ENCODE measurements at regions not wholly inside any gene's neighbourhood (a gene's known extent, or its start where the extent isn't known, plus 50 kb on each side); places are given as distances from the start of the nearest gene placed in this dataset.

GRCh38 chr3:35187908-35188307 lies 451.4 kb upstream of the ARPP21 start:
- ATAC-seq (ENCODE audit: low read depth) (no peak), DNase-seq (no peak)
- no peaks in the 10 kb centered on the region for H3K27me3 Mint-ChIP-seq
- Histone ChIP-seq H3K27ac (ENCODE audit: low read length in 2 of 2) (no peak overlapping the region), H3K27me3 (replicated peaks in 1 of 4; ENCODE audit: control extremely low read depth in 1 of 4, control insufficient read depth in 3 of 4, insufficient read depth in 4 of 4, low read length in 3 of 4) (no peaks in the 10 kb centered on the region), H4K20me1 (ENCODE audit: control insufficient read depth, insufficient read depth, low read length, poor library complexity, severe bottlenecking) (no peaks in the 10 kb centered on the region), H3K4me1 (ENCODE audit: control insufficient read depth in 2 of 2, insufficient read depth in 2 of 2, low read length in 2 of 2) (no peaks in the 10 kb centered on the region), H3K79me2 (ENCODE audit: control insufficient read depth, insufficient read depth, low read length) (no peaks in the 10 kb centered on the region), H3K36me3 (replicated peaks in 1 of 2; ENCODE audit: control extremely low read depth in 1 of 2, control insufficient read depth in 1 of 2, extremely low read depth in 1 of 2, insufficient read depth in 2 of 2, low read length in 1 of 2) (no peaks in the 10 kb centered on the region), H3K9me3 (ENCODE audit: control extremely low read depth in 1 of 3, control insufficient read depth in 2 of 3, insufficient read depth in 1 of 3, low read length in 2 of 3) (no peaks in the 10 kb centered on the region), H3K4me2 (replicated peaks; ENCODE audit: low read depth, low read length, poor library complexity, severe bottlenecking) (no peak overlapping the region), H3K9ac (ENCODE audit: low read length) (no peak overlapping the region), H2AFZ (ENCODE audit: insufficient read depth, low read depth, low read length, poor library complexity, severe bottlenecking) (no peak overlapping the region), H3K4me3 (ENCODE audit: control extremely low read depth in 1 of 5, extremely low read depth in 1 of 5, insufficient read depth in 1 of 5, low read depth in 2 of 5, low read length in 4 of 5) (no peak overlapping the region)
- no CpG with 5 or more reads among the region's 1 CpG for WGBS (ENCODE audit: insufficient coverage)
- H3K9me3 Mint-ChIP-seq (ENCODE audit: insufficient read depth), result peaks cover 1% of the 10 kb centered on the region
- TF ChIP-seq EZH2 (IDR thresholded peaks at IDR 0.05; ENCODE audit: borderline replicate concordance, insufficient read depth, low read depth, low read length, poor library complexity, severe bottlenecking) (no peak), CTCF (IDR thresholded peaks at IDR 0.05) (no peak)
- H3K27ac Mint-ChIP-seq, result no peak overlapping the region
- intact Hi-C loops (cut with micrococcal nuclease), result no loop called here
- no peaks in the 10 kb centered on the region for H3K4me1 Mint-ChIP-seq
- CTCF ChIA-PET, result no interaction called here
- POLR2A ChIA-PET, result no interaction called here
- no peak overlapping the region for H3K4me3 Mint-ChIP-seq

- Mint-ChIP-seq H3K27ac (no peak overlapping the region), H3K4me1 (no peaks in the 10 kb centered on the region), H3K27me3 (no peaks in the 10 kb centered on the region), H3K4me3 (no peak overlapping the region), H3K9me3 (ENCODE audit: insufficient read depth) (peaks cover 2% of the 10 kb centered on the region)
- Histone ChIP-seq H3K79me2 (ENCODE audit: control insufficient read depth, insufficient read depth, low read length) (no peaks in the 10 kb centered on the region), H3K27me3 (replicated peaks in 1 of 4; ENCODE audit: control extremely low read depth in 1 of 4, control insufficient read depth in 3 of 4, insufficient read depth in 4 of 4, low read length in 3 of 4) (no peaks in the 10 kb centered on the region), H3K4me1 (ENCODE audit: control insufficient read depth in 2 of 2, insufficient read depth in 2 of 2, low read length in 2 of 2) (no peaks in the 10 kb centered on the region), H3K4me3 (ENCODE audit: control extremely low read depth in 1 of 5, extremely low read depth in 1 of 5, insufficient read depth in 1 of 5, low read depth in 2 of 5, low read length in 4 of 5) (no peak overlapping the region), H4K20me1 (ENCODE audit: control insufficient read depth, insufficient read depth, low read length, poor library complexity, severe bottlenecking) (no peaks in the 10 kb centered on the region), H3K4me2 (replicated peaks; ENCODE audit: low read depth, low read length, poor library complexity, severe bottlenecking) (no peak overlapping the region), H3K27ac (ENCODE audit: low read length in 2 of 2) (no peak overlapping the region), H3K9ac (ENCODE audit: low read length) (no peak overlapping the region), H3K36me3 (replicated peaks in 1 of 2; ENCODE audit: control extremely low read depth in 1 of 2, control insufficient read depth in 1 of 2, extremely low read depth in 1 of 2, insufficient read depth in 2 of 2, low read length in 1 of 2) (no peaks in the 10 kb centered on the region), H3K9me3 (ENCODE audit: control extremely low read depth in 1 of 3, control insufficient read depth in 2 of 3, insufficient read depth in 1 of 3, low read length in 2 of 3) (no peaks in the 10 kb centered on the region), H2AFZ (ENCODE audit: insufficient read depth, low read depth, low read length, poor library complexity, severe bottlenecking) (no peak overlapping the region)
- DNase-seq (no peak), ATAC-seq (ENCODE audit: low read depth) (no peak)
- CTCF ChIA-PET, result no interaction called here
- no peak for TF ChIP-seq CTCF (IDR thresholded peaks at IDR 0.05)
- TF ChIP-seq EZH2 (IDR thresholded peaks at IDR 0.05; ENCODE audit: borderline replicate concordance, insufficient read depth, low read depth, low read length, poor library complexity, severe bottlenecking), result no peak
- intact Hi-C loops (cut with micrococcal nuclease), result no loop called here
- POLR2A ChIA-PET, result no interaction called here
- WGBS (ENCODE audit: insufficient coverage), result no CpG with 5 or more reads among the region's 1 CpG
Measured at GRCh38 chr3:35194666-35195065, 444.7 kb upstream of the ARPP21 start.
